ENCODE measurements at regions not wholly inside any gene's neighbourhood (a gene's known extent, or its start where the extent isn't known, plus 50 kb on each side); places are given as distances from the start of the nearest gene placed in this dataset.

DNA sequence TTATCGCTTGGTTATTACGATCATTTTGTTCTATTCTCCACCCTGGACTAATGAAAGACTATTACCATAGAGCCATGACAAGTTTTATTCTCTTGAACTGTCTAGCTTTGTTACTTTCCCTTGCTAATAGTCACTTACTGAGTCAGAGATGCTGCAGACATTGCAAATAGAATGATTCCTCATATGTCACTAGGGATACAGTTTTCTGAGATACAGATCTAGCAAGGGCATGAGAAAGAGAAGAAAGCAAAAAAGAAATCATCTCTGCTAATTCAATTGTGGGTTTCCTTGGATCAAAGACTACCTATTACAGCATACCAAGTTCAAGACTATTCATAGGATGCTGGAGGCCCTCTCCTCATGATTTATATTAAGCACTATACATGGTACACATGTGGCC lies 204.3 kb downstream of the MBL2 start:
- Histone ChIP-seq H3K27ac (ENCODE audit: low read depth, low read length) (no peak overlapping the region), H3K9me3 (ENCODE audit: control insufficient read depth, insufficient read depth, low read length) (no peaks in the 10 kb centered on the region), H3K9me2 (replicated peaks; ENCODE audit: control insufficient read depth, low read length) (no peaks in the 10 kb centered on the region), H3K4me2 (ENCODE audit: low read length) (no peak overlapping the region), H3K4me1 (ENCODE audit: control insufficient read depth, low read length) (no peaks in the 10 kb centered on the region), H3K4me3 (ENCODE audit: low read length) (no peak overlapping the region), H3K36me3 (ENCODE audit: control insufficient read depth, low read length) (no peaks in the 10 kb centered on the region), H3K27me3 (ENCODE audit: control insufficient read depth, low read length) (peaks cover 7% of the 10 kb centered on the region; the same call in 1 of the 2 replicates), H4K20me1 (ENCODE audit: control insufficient read depth, insufficient read depth, low read depth, low read length) (no peaks in the 10 kb centered on the region), H3F3A (ENCODE audit: control insufficient read depth, insufficient read depth) (no peaks in the 10 kb centered on the region), H3K79me2 (ENCODE audit: control insufficient read depth, low read length) (no peaks in the 10 kb centered on the region)
- no peak for TF ChIP-seq EZH2phosphoT487 (IDR thresholded peaks at IDR 0.05; ENCODE audit: borderline replicate concordance, low read length)
- TF ChIP-seq, protein P1, sequence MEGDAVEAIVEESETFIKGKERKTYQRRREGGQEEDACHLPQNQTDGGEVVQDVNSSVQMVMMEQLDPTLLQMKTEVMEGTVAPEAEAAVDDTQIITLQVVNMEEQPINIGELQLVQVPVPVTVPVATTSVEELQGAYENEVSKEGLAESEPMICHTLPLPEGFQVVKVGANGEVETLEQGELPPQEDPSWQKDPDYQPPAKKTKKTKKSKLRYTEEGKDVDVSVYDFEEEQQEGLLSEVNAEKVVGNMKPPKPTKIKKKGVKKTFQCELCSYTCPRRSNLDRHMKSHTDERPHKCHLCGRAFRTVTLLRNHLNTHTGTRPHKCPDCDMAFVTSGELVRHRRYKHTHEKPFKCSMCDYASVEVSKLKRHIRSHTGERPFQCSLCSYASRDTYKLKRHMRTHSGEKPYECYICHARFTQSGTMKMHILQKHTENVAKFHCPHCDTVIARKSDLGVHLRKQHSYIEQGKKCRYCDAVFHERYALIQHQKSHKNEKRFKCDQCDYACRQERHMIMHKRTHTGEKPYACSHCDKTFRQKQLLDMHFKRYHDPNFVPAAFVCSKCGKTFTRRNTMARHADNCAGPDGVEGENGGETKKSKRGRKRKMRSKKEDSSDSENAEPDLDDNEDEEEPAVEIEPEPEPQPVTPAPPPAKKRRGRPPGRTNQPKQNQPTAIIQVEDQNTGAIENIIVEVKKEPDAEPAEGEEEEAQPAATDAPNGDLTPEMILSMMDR (IDR thresholded peaks at IDR 0.05; ENCODE audit: low read depth, low read length, poor library complexity, severe bottlenecking): no peak

DNA sequence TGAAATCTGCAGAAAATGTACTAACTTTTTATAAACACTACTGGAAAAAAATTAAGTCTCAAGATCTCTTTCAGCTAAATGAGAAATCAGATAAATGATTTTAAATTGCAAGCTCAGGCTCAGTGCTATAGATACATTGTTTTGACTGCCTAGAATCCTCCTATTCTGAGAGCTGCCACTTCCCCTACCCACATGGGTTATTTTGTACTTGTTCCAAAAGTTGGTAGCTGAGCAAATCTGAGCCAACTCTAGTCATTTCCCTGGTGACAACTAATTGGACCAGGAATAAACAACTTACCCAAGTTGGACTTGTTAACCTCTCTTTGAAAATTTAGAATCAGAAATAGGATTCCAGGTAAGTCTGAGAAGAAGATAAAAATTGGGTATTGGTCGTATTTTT lies 202.1 kb downstream of the MBL2 start:
- no peaks in the 10 kb centered on the region for H3K36me3 ChIP-seq (ENCODE audit: control insufficient read depth, low read length)
- H3K27me3 ChIP-seq (ENCODE audit: control insufficient read depth, low read length): 0 out of 2 replicates have a peak, but pooled peaks cover 7% of the 10 kb centered on the region
- H3K4me1 ChIP-seq (ENCODE audit: control insufficient read depth, low read length): no peaks in the 10 kb centered on the region
- H3K9me3 ChIP-seq (ENCODE audit: control insufficient read depth, insufficient read depth, low read length): no peaks in the 10 kb centered on the region
- no peaks in the 10 kb centered on the region for H3K9me2 ChIP-seq (replicated peaks; ENCODE audit: control insufficient read depth, low read length)
- H3K79me2 ChIP-seq (ENCODE audit: control insufficient read depth, low read length): no peaks in the 10 kb centered on the region
- H4K20me1 ChIP-seq (ENCODE audit: control insufficient read depth, insufficient read depth, low read depth, low read length): no peaks in the 10 kb centered on the region
- TF ChIP-seq, protein P1 (IDR thresholded peaks at IDR 0.05; ENCODE audit: low read depth, low read length, poor library complexity, severe bottlenecking): no peak
- TF ChIP-seq EZH2phosphoT487 (IDR thresholded peaks at IDR 0.05; ENCODE audit: borderline replicate concordance, low read length): no peak
- H3K4me2 ChIP-seq (ENCODE audit: low read length): no peak overlapping the region
- no peak overlapping the region for H3K4me3 ChIP-seq (ENCODE audit: low read length)
- no peak overlapping the region for H3K27ac ChIP-seq (ENCODE audit: low read depth, low read length)
- H3F3A ChIP-seq (ENCODE audit: control insufficient read depth, insufficient read depth): no peaks in the 10 kb centered on the region

DNA sequence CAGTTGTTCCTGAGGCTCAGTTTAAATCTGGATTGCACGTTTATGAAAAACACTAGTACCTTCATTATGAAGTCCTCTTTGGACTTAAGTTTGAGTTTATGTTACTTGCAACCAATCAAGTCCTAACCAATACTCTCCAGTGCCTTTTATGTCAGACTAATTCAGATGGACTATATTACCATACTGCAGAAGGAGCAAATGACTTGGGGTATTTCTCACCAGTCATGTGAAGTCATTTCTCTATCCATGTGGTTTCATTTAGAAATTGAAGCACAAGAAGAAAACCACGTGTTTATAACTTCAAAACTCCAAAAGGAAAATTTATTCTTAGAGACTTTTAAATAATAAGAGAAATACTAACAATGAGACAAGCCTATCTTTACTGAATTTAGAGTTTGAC lies 201.6 kb downstream of the MBL2 start:
- Histone ChIP-seq H3K27me3 (ENCODE audit: control insufficient read depth, low read length) (0 out of 2 replicates have a peak, but pooled peaks cover 7% of the 10 kb centered on the region), H4K20me1 (ENCODE audit: control insufficient read depth, insufficient read depth, low read depth, low read length) (no peaks in the 10 kb centered on the region), H3K27ac (ENCODE audit: low read depth, low read length) (no peak overlapping the region), H3F3A (ENCODE audit: control insufficient read depth, insufficient read depth) (no peaks in the 10 kb centered on the region), H3K9me3 (ENCODE audit: control insufficient read depth, insufficient read depth, low read length) (no peaks in the 10 kb centered on the region), H3K4me1 (ENCODE audit: control insufficient read depth, low read length) (no peaks in the 10 kb centered on the region), H3K4me2 (ENCODE audit: low read length) (no peak overlapping the region), H3K4me3 (ENCODE audit: low read length) (no peak overlapping the region), H3K9me2 (replicated peaks; ENCODE audit: control insufficient read depth, low read length) (no peaks in the 10 kb centered on the region), H3K79me2 (ENCODE audit: control insufficient read depth, low read length) (no peaks in the 10 kb centered on the region), H3K36me3 (ENCODE audit: control insufficient read depth, low read length) (no peaks in the 10 kb centered on the region)
- TF ChIP-seq EZH2phosphoT487 (IDR thresholded peaks at IDR 0.05; ENCODE audit: borderline replicate concordance, low read length): no peak
- TF ChIP-seq, protein P1 (IDR thresholded peaks at IDR 0.05; ENCODE audit: low read depth, low read length, poor library complexity, severe bottlenecking): no peak

All from DOHH2 (cell line).